ENCODE measurements at regions not wholly inside any gene's neighbourhood (a gene's known extent, or its start where the extent isn't known, plus 50 kb on each side); places are given as distances from the start of the nearest gene placed in this dataset.

GRCh38 chr1:112141923-112142322 lies 152.5 kb upstream of the KCND3 start:
- Histone ChIP-seq H2AFZ (ENCODE audit: low read depth, low read length) (no peak overlapping the region), H3K9me2 (ENCODE audit: insufficient read depth, low read length) (no peaks in the 10 kb centered on the region), H3F3A (ENCODE audit: insufficient read depth, low read length, poor library complexity, severe bottlenecking) (no peaks in the 10 kb centered on the region), H3K9ac (ENCODE audit: low read length) (no peak overlapping the region), H3K36me3 (ENCODE audit: insufficient read depth, low read length) (no peaks in the 10 kb centered on the region), H3K9me3 (ENCODE audit: low read length) (no peaks in the 10 kb centered on the region), H3K4me2 (ENCODE audit: low read length) (no peak overlapping the region), H3K27ac (ENCODE audit: low read length) (no peak overlapping the region), H3K4me3 (ENCODE audit: low read length) (no peak overlapping the region), H4K20me1 (ENCODE audit: insufficient read depth) (no peaks in the 10 kb centered on the region), H3K79me2 (replicated peaks; ENCODE audit: insufficient read depth, low read length) (no peaks in the 10 kb centered on the region), H3K27me3 (ENCODE audit: insufficient read depth, low read depth, low read length) (no peaks in the 10 kb centered on the region)
- no peak for TF ChIP-seq EZH2 (IDR thresholded peaks at IDR 0.05; ENCODE audit: borderline replicate concordance, insufficient read depth, low read length, poor library complexity, severe bottlenecking)
- no peak for TF ChIP-seq SMC3 (conservative IDR thresholded peaks at IDR 0.05; ENCODE audit: poor library complexity)
- no peak for TF ChIP-seq REST (IDR thresholded peaks at IDR 0.05; ENCODE audit: borderline replicate concordance)
- TF ChIP-seq TAF1 (IDR thresholded peaks at IDR 0.05; ENCODE audit: low read depth): no peak
- no peak for TF ChIP-seq POLR2AphosphoS5 (IDR thresholded peaks at IDR 0.05)
- TF ChIP-seq EP300 (conservative IDR thresholded peaks at IDR 0.05; ENCODE audit: poor library complexity, severe bottlenecking): no peak
- no peak for TF ChIP-seq RAD21 (conservative IDR thresholded peaks at IDR 0.05)
- no peak for TF ChIP-seq MXI1 (conservative IDR thresholded peaks at IDR 0.05; ENCODE audit: poor library complexity, severe bottlenecking)
- TF ChIP-seq, protein P1, sequence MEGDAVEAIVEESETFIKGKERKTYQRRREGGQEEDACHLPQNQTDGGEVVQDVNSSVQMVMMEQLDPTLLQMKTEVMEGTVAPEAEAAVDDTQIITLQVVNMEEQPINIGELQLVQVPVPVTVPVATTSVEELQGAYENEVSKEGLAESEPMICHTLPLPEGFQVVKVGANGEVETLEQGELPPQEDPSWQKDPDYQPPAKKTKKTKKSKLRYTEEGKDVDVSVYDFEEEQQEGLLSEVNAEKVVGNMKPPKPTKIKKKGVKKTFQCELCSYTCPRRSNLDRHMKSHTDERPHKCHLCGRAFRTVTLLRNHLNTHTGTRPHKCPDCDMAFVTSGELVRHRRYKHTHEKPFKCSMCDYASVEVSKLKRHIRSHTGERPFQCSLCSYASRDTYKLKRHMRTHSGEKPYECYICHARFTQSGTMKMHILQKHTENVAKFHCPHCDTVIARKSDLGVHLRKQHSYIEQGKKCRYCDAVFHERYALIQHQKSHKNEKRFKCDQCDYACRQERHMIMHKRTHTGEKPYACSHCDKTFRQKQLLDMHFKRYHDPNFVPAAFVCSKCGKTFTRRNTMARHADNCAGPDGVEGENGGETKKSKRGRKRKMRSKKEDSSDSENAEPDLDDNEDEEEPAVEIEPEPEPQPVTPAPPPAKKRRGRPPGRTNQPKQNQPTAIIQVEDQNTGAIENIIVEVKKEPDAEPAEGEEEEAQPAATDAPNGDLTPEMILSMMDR (IDR thresholded peaks at IDR 0.05; ENCODE audit: poor library complexity, severe bottlenecking): no peak

- Histone ChIP-seq H4K20me1 (ENCODE audit: insufficient read depth) (no peaks in the 10 kb centered on the region), H3K4me3 (ENCODE audit: low read length) (no peak overlapping the region), H3K9me2 (ENCODE audit: insufficient read depth, low read length) (no peaks in the 10 kb centered on the region), H3K9me3 (ENCODE audit: low read length) (no peaks in the 10 kb centered on the region), H3F3A (ENCODE audit: insufficient read depth, low read length, poor library complexity, severe bottlenecking) (no peaks in the 10 kb centered on the region), H3K27me3 (ENCODE audit: insufficient read depth, low read depth, low read length) (no peaks in the 10 kb centered on the region), H3K36me3 (ENCODE audit: insufficient read depth, low read length) (no peaks in the 10 kb centered on the region), H3K4me2 (ENCODE audit: low read length) (no peak overlapping the region), H3K79me2 (replicated peaks; ENCODE audit: insufficient read depth, low read length) (no peaks in the 10 kb centered on the region), H3K9ac (ENCODE audit: low read length) (no peak overlapping the region), H2AFZ (ENCODE audit: low read depth, low read length) (no peak overlapping the region), H3K27ac (ENCODE audit: low read length) (no peak overlapping the region)
- TF ChIP-seq MXI1 (conservative IDR thresholded peaks at IDR 0.05; ENCODE audit: poor library complexity, severe bottlenecking) (no peak), RAD21 (conservative IDR thresholded peaks at IDR 0.05) (no peak), EP300 (conservative IDR thresholded peaks at IDR 0.05; ENCODE audit: poor library complexity, severe bottlenecking) (no peak), EZH2 (IDR thresholded peaks at IDR 0.05; ENCODE audit: borderline replicate concordance, insufficient read depth, low read length, poor library complexity, severe bottlenecking) (no peak)
Observed at GRCh38 chr1:112143871-112144441, 154.5 kb upstream of the KCND3 start.
